DND-41 (cell line): ENCODE measurements at regions not wholly inside any gene's neighbourhood (a gene's known extent, or its start where the extent isn't known, plus 50 kb on each side); places are given as distances from the start of the nearest gene placed in this dataset.

ENCODE experiments used
- EZH2 ChIP-seq: IDR thresholded peaks from 3 replicates; pipeline ENCODE4 v1.6.1; 2012; ENCODE audit warnings: borderline replicate concordance, low read depth, mild to moderate bottlenecking, moderate library complexity, low read length, inconsistent platforms; ENCODE audit not compliant: severe bottlenecking
- TF ChIP-seq, protein P1 (sequence below): IDR thresholded peaks from 2 replicates; pipeline ENCODE4 v1.5.1; 2012; ENCODE audit warnings: borderline replicate concordance, low read length, moderate library complexity, mild to moderate bottlenecking; ENCODE audit not compliant: poor library complexity, severe bottlenecking; ENCODE audit errors: extremely low read depth

DNA sequence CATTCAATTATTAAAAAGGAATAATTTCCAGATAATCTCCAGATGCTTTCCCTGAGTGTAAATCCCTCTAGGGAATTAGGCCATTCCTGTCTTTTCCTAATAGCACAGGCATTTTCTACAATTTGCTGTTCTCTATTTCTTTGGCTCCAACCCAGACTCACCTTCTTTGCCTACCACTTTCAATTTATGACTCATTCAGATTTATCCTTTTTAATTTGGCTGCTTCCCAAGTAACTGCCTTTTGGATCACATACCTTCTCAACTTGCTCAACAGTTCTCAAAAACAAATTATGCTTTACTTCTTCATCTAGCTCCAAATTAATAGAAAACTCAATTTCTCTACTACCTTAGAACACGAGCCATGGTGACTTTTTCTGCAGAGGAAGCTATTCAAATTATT lies 1166.3 kb upstream of the PCDH7 start:
- TF ChIP-seq, protein P1, sequence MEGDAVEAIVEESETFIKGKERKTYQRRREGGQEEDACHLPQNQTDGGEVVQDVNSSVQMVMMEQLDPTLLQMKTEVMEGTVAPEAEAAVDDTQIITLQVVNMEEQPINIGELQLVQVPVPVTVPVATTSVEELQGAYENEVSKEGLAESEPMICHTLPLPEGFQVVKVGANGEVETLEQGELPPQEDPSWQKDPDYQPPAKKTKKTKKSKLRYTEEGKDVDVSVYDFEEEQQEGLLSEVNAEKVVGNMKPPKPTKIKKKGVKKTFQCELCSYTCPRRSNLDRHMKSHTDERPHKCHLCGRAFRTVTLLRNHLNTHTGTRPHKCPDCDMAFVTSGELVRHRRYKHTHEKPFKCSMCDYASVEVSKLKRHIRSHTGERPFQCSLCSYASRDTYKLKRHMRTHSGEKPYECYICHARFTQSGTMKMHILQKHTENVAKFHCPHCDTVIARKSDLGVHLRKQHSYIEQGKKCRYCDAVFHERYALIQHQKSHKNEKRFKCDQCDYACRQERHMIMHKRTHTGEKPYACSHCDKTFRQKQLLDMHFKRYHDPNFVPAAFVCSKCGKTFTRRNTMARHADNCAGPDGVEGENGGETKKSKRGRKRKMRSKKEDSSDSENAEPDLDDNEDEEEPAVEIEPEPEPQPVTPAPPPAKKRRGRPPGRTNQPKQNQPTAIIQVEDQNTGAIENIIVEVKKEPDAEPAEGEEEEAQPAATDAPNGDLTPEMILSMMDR, result no peak
- TF ChIP-seq EZH2, result no peak
